EH (cell line): ENCODE measurements at regions not wholly inside any gene's neighbourhood (a gene's known extent, or its start where the extent isn't known, plus 50 kb on each side); places are given as distances from the start of the nearest gene placed in this dataset.
"Not testable (repeated sequence)": the region's sequence is repeated elsewhere in the genome, so short reads cannot be mapped to it uniquely, and the experiment has no call there.

Experiments
- DNase-seq: peaks from one replicate; pipeline ENCODE4 v3.0.0-alpha.2; 2015; ENCODE audit warnings: low read depth

DNA sequence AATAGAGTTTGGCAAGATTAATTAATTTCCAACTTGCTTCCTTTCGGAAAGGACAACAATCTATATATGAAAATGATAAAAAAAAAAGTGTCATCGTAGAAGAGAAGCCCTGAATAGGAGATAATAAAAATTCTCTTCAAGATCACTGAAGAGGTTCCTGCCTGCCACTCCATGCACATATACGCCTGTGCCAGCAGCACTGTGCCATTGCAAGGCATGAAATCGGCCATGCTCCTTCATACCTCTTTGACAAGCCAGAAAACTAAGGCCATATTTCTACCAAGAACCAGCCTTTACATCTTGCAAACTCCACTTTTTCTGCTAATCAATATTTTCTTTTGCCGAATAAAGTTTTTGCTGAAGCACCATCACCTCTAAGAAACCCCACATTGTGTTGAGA, 365.5 kb downstream of the CXXC4 start:
- no peak for DNase-seq

- DNase-seq: no peak
These were observed 365.9 kb downstream of the CXXC4 start for GRCh38 chr4:104128850-104129213.

DNA sequence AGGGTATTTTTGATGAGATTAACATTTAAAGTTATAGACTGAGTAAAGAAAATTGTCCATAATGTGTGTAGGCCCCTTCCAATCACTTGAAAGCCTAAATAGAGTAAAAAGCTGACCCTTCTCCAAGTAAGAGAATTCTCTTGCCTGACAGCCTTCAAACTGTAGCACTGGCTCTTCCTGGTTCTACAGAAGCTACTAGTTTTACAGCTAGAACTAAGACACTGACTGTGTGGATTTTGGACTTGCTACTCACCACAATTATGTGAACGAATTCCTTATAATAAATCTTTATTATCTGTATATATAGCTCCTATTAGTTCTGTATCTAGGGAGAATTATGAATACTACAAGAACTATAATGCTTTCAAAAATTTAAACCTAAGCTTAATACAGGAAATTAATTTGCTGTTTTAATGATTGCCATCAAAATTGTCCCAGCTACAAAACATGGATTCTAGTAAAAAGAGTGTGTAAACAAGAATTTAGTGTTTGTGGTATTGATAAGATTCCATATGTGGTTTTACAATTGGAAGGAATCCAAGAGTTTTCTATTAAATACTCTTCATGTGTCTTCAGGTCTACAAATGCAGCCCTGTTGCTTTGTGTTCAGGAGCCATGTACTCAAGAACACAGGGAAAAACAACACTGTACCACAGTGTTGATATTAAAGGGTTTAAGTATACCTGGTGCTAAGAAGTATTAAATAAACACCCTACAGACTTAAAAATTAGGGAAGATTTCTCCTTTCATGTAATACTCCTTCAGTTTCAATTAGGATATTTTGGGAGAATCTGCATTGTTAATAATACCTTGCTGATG, 366.5 kb downstream of the CXXC4 start:
- no peak for DNase-seq

DNA sequence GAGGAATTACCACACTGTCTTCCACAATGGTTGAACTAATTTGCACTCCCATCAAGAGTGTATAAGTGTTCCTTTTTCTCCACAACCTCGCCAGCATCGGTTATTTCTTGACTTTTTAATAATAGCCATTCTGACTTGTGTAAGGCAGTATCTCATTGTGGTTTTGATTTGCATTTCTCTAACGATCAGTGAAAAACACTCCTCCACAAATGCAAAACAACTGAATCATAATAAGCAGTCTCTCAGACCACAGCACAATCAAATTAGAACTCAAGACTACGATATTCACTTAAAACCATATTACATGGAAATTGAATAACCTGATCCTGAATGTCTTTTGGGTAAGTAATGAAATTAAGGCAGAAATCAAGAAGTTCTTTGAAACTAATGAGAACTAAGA, 371.7 kb downstream of the CXXC4 start:
- no peak for DNase-seq

GRCh38 chr4:104117776-104118175, 376.9 kb downstream of the CXXC4 start:
- DNase-seq: no peak

DNA sequence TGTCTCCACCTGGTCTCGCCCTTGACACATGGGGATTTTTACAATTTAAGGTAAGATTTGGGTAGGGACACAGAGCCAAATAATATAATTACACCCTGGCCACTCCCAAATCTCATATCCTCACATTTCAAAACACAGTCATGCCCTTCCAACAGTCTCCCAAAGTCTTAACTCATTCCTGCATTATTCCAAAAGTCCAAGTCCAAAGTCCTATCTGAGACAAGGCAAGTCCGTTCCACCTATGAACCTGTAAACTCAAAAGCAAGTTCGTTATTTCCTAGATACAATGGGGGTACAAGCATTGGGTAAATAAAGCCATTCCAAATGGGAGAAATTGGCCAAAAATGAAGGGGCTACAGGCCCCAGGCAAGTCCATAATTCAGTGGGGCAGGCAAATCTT, 380.8 kb downstream of the CXXC4 start:
- no peak for DNase-seq

DNA sequence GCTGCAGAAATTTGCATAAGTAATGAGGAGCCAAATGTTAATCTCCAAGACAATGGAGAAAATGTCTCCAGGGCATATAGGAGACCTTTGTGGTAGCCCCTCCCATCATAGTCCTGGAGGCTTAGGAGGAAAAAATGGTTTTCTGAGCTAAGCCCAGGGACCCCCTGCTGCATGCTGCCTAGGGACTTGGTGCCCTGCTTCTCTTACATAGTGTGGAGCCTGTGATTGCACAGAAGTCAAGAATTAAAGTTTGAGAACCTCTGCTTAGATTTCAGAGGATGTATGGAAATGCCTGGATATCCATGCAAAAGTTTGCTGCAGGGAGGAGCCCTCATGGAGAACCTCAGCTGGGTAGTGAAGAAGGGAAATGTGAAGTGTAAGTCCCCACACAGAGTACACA, 379.4 kb upstream of the TACR3 start:
- no peak for DNase-seq

- DNase-seq: no peak
These were observed 373.5 kb upstream of the TACR3 start for GRCh38 chr4:104093247-104093646.

DNA sequence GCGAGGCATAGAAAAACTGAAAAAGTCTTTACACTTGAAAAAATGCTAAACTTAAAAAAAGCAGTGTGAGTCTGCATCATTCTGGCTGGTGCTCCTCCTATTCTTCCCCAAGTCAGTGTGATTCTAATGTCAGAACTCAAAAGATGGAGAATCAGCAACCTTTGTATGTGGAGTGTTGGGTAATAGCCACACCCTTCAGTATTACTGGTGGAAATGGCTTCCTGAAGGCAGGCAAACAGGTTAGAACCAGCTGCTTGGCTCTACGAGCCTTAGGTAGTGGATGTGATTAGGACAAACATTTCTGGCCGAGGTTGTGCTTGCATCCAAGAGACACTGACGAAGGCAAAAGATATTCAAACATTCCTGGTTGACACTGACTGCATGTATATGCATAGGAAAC, 353.4 kb upstream of the TACR3 start:
- DNase-seq: no peak

GRCh38 chr4:104066533-104066932, 346.7 kb upstream of the TACR3 start:
- no peak for DNase-seq

DNA sequence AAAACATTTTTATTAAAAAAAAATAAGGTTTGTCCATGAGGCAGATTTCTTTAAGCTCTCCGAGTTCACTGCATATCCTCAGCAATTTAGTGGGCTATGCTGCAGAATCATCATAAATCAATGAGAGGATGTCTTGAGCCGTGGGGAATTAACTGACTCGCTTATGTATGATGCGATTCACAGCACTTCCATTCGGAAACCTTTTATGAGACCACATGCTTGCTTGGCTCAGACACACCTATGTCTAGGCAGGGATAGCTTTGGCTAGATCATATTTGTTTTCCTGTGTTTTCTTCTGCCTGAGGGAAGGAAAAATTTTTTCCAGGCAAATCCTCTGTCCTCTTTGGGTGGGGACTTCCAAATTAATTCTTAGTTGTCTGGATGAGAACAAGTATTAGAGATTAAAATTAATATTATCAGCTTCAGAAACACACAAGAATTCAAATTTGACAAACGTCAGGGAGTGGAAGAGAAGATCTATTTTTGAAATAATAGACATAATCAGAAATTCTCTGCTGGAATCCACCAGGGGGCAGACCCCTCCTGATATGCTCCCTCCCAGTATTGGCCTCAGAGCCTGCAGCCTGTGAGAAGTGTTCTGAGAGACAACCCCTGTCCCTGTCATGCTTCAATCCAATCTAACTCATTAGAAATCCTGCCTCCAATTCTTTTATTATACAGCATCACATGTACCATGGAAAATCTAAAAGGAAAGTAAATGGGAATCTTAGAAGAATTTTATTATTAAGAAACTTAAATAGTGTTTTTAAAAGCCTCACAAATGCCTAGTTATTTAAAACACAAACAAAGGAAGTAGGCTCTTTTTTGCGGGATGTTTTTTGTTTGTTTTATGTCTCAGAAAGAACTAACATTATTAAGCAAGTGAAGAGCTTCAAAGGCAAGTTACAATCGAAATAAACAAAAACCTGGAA, 345.1 kb upstream of the TACR3 start:
- no peak for DNase-seq

DNA sequence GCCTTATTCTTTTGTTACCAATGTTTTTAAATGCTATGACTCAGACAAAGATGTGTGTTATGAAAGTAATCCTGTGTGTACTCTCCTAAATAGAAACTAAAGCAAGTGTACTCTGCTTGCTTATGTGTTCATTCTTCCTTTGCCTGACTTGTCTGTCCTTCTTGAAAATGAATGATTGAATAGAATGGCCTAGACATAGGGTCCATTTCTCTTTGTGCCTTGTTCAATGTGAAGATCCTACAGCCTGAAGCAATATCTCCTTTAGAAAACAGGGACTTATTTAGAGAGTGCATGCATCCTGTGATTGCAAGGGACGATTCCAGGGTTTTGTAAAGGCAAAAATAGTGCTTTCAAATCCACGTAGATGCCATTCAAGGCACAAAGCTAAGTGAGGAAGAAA, 343.6 kb upstream of the TACR3 start:
- no peak for DNase-seq

DNA sequence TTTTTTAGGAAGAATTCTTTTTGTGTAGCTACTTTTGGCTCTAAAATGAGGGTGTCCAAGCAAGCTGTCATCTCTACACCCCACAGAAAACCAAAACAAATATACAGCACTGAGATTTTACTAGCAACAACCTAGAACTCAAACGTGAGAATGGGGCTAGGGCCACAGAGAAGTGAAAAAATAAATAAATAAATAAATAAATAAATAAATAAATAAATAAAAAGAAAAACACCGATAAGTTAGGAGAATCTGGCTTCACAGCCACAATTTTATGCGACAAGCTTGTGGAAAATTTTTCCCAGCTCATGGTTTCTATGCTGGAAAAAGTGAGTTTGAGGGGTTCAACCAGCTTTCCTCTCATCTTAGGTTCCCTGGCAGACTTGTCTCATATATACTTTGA, 324.6 kb upstream of the TACR3 start:
- DNase-seq: no peak

GRCh38 chr4:104032896-104033295, 313.1 kb upstream of the TACR3 start:
- DNase-seq: no peak

GRCh38 chr4:104025251-104025650, 305.5 kb upstream of the TACR3 start:
- no peak for DNase-seq

DNA sequence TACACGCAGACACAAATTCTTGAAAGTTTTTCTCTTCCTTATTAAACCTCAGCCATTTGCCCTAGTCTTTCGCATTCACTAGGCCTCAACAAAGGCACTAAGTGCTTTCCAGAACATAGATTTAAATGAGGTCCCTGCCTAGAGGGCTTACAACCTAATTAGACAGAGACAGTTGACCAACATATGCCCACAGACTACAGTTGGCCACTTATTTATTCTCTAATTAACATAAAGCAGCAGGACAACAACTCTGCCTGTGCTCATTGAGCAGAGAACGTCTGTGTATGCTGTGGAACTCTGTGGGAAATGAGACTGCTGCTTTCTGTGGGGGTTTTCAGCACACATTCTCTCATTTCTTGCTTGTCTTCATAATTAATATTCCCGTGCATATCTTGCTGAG, 303.0 kb upstream of the TACR3 start:
- DNase-seq: no peak

- DNase-seq: no peak
These were observed 302.4 kb upstream of the TACR3 start for GRCh38 chr4:104022226-104022625.

- no peak for DNase-seq
These were observed 300.9 kb upstream of the TACR3 start for GRCh38 chr4:104020641-104021040.

GRCh38 chr4:104017213-104017612, 297.4 kb upstream of the TACR3 start:
- DNase-seq: no peak

DNA sequence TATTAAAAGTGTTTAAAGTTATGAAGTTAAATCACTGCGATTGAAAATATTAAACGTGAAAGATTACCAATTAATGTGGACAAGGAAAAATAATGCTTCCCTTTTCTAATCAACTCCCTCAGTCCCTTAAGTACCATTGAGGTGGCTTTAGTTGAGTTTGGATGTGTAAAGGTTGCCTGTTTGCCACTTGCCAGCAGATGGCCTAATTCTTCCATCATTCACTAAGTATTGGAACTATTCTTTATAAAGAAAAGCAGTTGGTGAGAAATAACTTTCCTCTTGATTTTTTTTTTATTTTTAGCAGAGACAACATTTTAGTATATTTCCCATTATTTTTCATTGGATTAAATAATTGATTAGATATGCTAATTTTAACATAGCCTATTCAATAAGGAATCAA, 295.9 kb upstream of the TACR3 start:
- DNase-seq: no peak

- no peak for DNase-seq
These were observed 290.9 kb upstream of the TACR3 start for GRCh38 chr4:104010722-104011121.

- not testable (repeated sequence) for DNase-seq
These were observed 282.5 kb upstream of the TACR3 start for GRCh38 chr4:104002318-104002717.

DNA sequence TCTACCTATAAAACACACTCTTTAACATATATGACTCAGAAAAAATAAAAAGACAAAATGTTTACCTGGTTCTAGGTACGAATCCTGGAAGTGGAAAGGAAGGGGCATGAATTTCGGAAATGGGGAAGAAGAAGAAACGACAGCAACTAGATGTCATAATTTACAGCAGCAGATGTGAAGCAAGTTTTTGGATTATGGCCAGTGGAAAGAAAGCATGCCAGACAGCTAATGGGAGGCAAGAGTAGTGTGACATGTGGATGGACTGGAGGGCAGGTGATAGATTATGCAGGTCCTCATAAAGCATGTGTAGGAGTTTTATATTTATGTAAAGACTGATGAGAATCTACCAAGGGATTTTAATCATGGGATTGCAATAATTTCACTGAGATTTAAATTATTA, 279.0 kb upstream of the TACR3 start:
- DNase-seq: no peak
